SK-N-MC (cell line): ENCODE measurements at regions not wholly inside any gene's neighbourhood (a gene's known extent, or its start where the extent isn't known, plus 50 kb on each side); places are given as distances from the start of the nearest gene placed in this dataset.

Experiments
- EZH2 ChIP-seq: fragments of 200-600 bp; sonication (generic); IDR thresholded peaks from one replicate; pipeline ENCODE4 v1.6.1; 2017; ENCODE audit warnings: antibody characterized with exemption
- POLR2AphosphoS5 ChIP-seq: IDR thresholded peaks from 2 replicates; pipeline ENCODE4 v1.6.1; 2012; ENCODE audit warnings: mild to moderate bottlenecking, low read depth, low read length, borderline replicate concordance

DNA sequence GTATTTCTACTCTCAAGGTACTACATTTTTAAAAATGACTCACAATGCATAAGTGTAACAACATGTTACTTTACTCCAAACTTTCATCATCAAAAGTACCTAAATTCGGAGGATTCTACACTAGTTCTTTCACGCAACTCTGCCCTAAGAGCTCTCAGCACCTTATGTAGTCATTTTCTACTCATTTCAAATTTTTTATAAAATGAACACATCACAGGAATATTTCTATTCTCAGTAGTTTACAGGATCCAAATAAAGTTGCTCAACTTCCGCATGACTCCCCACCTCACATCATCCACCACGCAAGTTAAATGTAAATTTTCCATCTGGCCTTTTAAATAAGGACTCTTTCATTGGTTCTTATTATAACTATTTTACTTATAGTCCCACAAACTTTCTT, 344.9 kb upstream of the MANEA start:
- TF ChIP-seq EZH2: no peak
- no peak for TF ChIP-seq POLR2AphosphoS5
